ENCODE measurements at regions not wholly inside any gene's neighbourhood (a gene's known extent, or its start where the extent isn't known, plus 50 kb on each side); places are given as distances from the start of the nearest gene placed in this dataset.
A peak's percentile ranks its signal among the peaks of the same experiment; 100 is the strongest.
"Not testable (repeated sequence)": the region's sequence is repeated elsewhere in the genome, so short reads cannot be mapped to it uniquely, and the experiment has no call there.

- no peak for DNase-seq
These were observed 71.9 kb downstream of the DYNAP start for GRCh38 chr18:54662986-54663385.

GRCh38 chr18:54669701-54670100, 78.7 kb downstream of the DYNAP start:
- not testable (repeated sequence) for DNase-seq

- no peak for DNase-seq
These were observed 80.3 kb downstream of the DYNAP start for GRCh38 chr18:54671291-54671881.

GRCh38 chr18:54672109-54672508, 81.1 kb downstream of the DYNAP start:
- DNase-seq: no peak

GRCh38 chr18:54672846-54673475, 81.9 kb downstream of the DYNAP start:
- DNase-seq: no peak

- DNase-seq: no peak
These were observed 82.9 kb downstream of the DYNAP start for GRCh38 chr18:54673936-54674335.

GRCh38 chr18:54675076-54675475, 84.0 kb downstream of the DYNAP start:
- no peak for DNase-seq

- DNase-seq: no peak
These were observed 88.5 kb downstream of the DYNAP start for GRCh38 chr18:54679318-54680149.

- DNase-seq: no peak
These were observed 93.7 kb downstream of the DYNAP start for GRCh38 chr18:54684784-54685183.

GRCh38 chr18:54689319-54689718, 98.3 kb downstream of the DYNAP start:
- no peak for DNase-seq

- DNase-seq: no peak
These were observed 99.2 kb downstream of the DYNAP start for GRCh38 chr18:54690198-54690597.

GRCh38 chr18:54692463-54692862, 101.4 kb downstream of the DYNAP start:
- no peak for DNase-seq

- DNase-seq: no peak
These were observed 105.7 kb downstream of the DYNAP start for GRCh38 chr18:54696616-54697293.

GRCh38 chr18:54700580-54700979, 109.5 kb downstream of the DYNAP start:
- DNase-seq: no peak

- DNase-seq: no peak
These were observed 111.6 kb downstream of the DYNAP start for GRCh38 chr18:54702686-54703085.

GRCh38 chr18:54710074-54710899, 118.0 kb upstream of the RAB27B start:
- no peak for DNase-seq

- DNase-seq: no peak
These were observed 117.4 kb upstream of the RAB27B start for GRCh38 chr18:54710900-54711281.

- DNase-seq: peak; percentile 28 to 33
These were observed 116.0 kb upstream of the RAB27B start for GRCh38 chr18:54712306-54712705.

GRCh38 chr18:54712758-54713157, 115.5 kb upstream of the RAB27B start:
- no peak for DNase-seq

GRCh38 chr18:54713386-54713785, 114.9 kb upstream of the RAB27B start:
- no peak for DNase-seq

GRCh38 chr18:54714851-54715250, 113.4 kb upstream of the RAB27B start:
- DNase-seq: no peak

- no peak for DNase-seq
These were observed 111.7 kb upstream of the RAB27B start for GRCh38 chr18:54716586-54716985.

Measured in activated T-cell treated with anti-CD3 and anti-CD28 coated beads, Interleukin-2, amount 50 U/mL, for 48 hours (primary cell).